CD4-positive, alpha-beta T cell treated with Interleukin-21 for 1 hour (primary cell): ENCODE measurements at regions not wholly inside any gene's neighbourhood (a gene's known extent, or its start where the extent isn't known, plus 50 kb on each side); places are given as distances from the start of the nearest gene placed in this dataset.
"Not testable (repeated sequence)": the region's sequence is repeated elsewhere in the genome, so short reads cannot be mapped to it uniquely, and the experiment has no call there.

Experiments
- DNase-seq: peaks from one replicate; pipeline ENCODE4 v3.0.0-alpha.2; 2020

GRCh38 chrX:80508083-80508482 lies 87.8 kb downstream of the TENT5D start:
- DNase-seq = not testable (repeated sequence)

GRCh38 chrX:80511969-80512760 lies 91.9 kb downstream of the TENT5D start:
- no peak for DNase-seq

- no peak for DNase-seq
Measured at GRCh38 chrX:80512924-80513323, 92.7 kb downstream of the TENT5D start.

- DNase-seq = no peak
Measured at GRCh38 chrX:80513625-80514024, 93.4 kb downstream of the TENT5D start.

GRCh38 chrX:80537096-80537495 lies 116.8 kb downstream of the TENT5D start:
- no peak for DNase-seq

- no peak for DNase-seq
Measured at GRCh38 chrX:80550722-80551121, 130.5 kb downstream of the TENT5D start.

GRCh38 chrX:80556148-80556547 lies 135.9 kb downstream of the TENT5D start:
- no peak for DNase-seq

GRCh38 chrX:80572636-80573035 lies 152.4 kb downstream of the TENT5D start:
- DNase-seq = no peak

GRCh38 chrX:80573275-80573674 lies 153.0 kb downstream of the TENT5D start:
- DNase-seq = no peak

GRCh38 chrX:80574486-80575086 lies 154.3 kb downstream of the TENT5D start:
- DNase-seq = not testable (repeated sequence)

GRCh38 chrX:80576267-80576666 lies 156.0 kb downstream of the TENT5D start:
- DNase-seq = no peak

- no peak for DNase-seq
Measured at GRCh38 chrX:80576806-80577533, 156.7 kb downstream of the TENT5D start.

- peak; percentile 2 for DNase-seq
Measured at GRCh38 chrX:80578517-80579105, 158.4 kb downstream of the TENT5D start.

- DNase-seq = not testable (repeated sequence)
Measured at GRCh38 chrX:80590992-80591391, 170.7 kb downstream of the TENT5D start.

- DNase-seq = no peak
Measured at GRCh38 chrX:80602036-80602860, 182.0 kb downstream of the TENT5D start.
